ENCODE measurements at regions not wholly inside any gene's neighbourhood (a gene's known extent, or its start where the extent isn't known, plus 50 kb on each side); places are given as distances from the start of the nearest gene placed in this dataset.

DNA sequence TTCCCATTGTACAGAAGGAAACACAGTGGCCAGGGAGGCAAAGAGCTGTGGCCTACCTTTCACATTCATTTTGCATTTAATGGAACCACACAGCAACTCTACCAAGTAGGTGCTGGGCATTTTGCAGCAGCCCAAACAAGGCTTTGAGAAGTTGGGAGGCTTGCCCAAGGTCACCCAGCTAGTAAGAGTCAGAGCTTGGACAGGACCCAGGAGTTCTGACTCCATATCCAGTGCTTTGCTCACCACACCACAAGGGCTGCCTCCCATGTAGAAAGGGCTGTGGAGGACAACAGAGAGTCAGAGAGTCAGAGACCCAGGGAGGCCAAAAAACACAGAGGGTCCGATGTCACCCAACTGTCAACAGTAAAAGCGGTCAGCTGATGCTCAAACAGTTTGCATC, 400.2 kb downstream of the BCL11B start:
- TF ChIP-seq, protein P1, sequence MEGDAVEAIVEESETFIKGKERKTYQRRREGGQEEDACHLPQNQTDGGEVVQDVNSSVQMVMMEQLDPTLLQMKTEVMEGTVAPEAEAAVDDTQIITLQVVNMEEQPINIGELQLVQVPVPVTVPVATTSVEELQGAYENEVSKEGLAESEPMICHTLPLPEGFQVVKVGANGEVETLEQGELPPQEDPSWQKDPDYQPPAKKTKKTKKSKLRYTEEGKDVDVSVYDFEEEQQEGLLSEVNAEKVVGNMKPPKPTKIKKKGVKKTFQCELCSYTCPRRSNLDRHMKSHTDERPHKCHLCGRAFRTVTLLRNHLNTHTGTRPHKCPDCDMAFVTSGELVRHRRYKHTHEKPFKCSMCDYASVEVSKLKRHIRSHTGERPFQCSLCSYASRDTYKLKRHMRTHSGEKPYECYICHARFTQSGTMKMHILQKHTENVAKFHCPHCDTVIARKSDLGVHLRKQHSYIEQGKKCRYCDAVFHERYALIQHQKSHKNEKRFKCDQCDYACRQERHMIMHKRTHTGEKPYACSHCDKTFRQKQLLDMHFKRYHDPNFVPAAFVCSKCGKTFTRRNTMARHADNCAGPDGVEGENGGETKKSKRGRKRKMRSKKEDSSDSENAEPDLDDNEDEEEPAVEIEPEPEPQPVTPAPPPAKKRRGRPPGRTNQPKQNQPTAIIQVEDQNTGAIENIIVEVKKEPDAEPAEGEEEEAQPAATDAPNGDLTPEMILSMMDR (IDR thresholded peaks at IDR 0.05; ENCODE audit: insufficient read depth in 1 of 2, low read depth in 1 of 2, low read length in 1 of 2, severe bottlenecking in 1 of 2, unreplicated experiment in 1 of 2): no peak
- Mint-ChIP-seq H3K27ac (ENCODE audit: unreplicated experiment) (no peak overlapping the region), H3K4me3 (ENCODE audit: unreplicated experiment) (no peak overlapping the region), H3K36me3 (ENCODE audit: insufficient read depth, unreplicated experiment) (no peaks in the 10 kb centered on the region), H3K9me3 (ENCODE audit: unreplicated experiment) (no peaks in the 10 kb centered on the region), H3K27me3 (ENCODE audit: insufficient read depth, unreplicated experiment) (peaks cover 6% of the 10 kb centered on the region), H3K4me1 (ENCODE audit: low read depth, unreplicated experiment) (no peaks in the 10 kb centered on the region)
- no peaks in the 10 kb centered on the region for H3K36me3 ChIP-seq (ENCODE audit: control insufficient read depth, insufficient read depth, low read length)
- POLR2A ChIA-PET: no interaction called here
- H3K4me1 ChIP-seq: no peaks in the 10 kb centered on the region
- no TSS peak for BruUV-seq (replicated peaks)
- CTCF ChIA-PET: no interaction called here
- intact Hi-C loops (cut with micrococcal nuclease; ENCODE audit: unreplicated experiment): no loop called here
- DNase-seq: no peak
- no peak overlapping the region for H3K4me3 ChIP-seq (ENCODE audit: low read depth, low read length)
- no peaks in the 10 kb centered on the region for H3K27me3 ChIP-seq (replicated peaks; ENCODE audit: control insufficient read depth, insufficient read depth, low read length)
- no peaks in the 10 kb centered on the region for H3K9me3 ChIP-seq

DNA sequence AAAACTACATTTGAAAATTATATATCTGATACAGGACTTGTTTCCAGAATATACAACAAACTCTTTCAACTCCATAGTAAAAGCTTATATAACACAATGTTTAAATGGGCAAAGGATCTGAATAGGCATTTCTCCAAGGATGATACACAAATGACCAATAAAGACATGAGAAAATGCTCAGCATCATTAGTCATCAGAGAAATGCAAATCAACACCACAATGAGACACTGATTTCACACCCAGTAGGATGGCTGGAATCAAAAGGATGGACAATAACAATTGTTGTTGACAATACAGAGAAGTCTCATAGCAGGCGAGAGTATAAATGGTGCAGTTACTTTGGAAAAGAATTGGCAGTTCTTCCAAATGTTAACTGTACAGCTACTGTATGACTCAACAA, 394.9 kb downstream of the BCL11B start:
- TF ChIP-seq, protein P1 (IDR thresholded peaks at IDR 0.05; ENCODE audit: insufficient read depth in 1 of 2, low read depth in 1 of 2, low read length in 1 of 2, severe bottlenecking in 1 of 2, unreplicated experiment in 1 of 2): no peak
- no peak for DNase-seq
- ChIA-PET CTCF (no interaction called here), POLR2A (no interaction called here)
- Mint-ChIP-seq H3K4me1 (ENCODE audit: low read depth, unreplicated experiment) (no peaks in the 10 kb centered on the region), H3K36me3 (ENCODE audit: insufficient read depth, unreplicated experiment) (no peaks in the 10 kb centered on the region), H3K9me3 (ENCODE audit: unreplicated experiment) (peaks cover 9% of the 10 kb centered on the region), H3K27ac (ENCODE audit: unreplicated experiment) (no peak overlapping the region), H3K27me3 (ENCODE audit: insufficient read depth, unreplicated experiment) (peaks cover 6% of the 10 kb centered on the region), H3K4me3 (ENCODE audit: unreplicated experiment) (no peak overlapping the region)
- Histone ChIP-seq H3K9me3 (peaks cover 3% of the 10 kb centered on the region; the same call in 1 of the 2 replicates), H3K27me3 (replicated peaks; ENCODE audit: control insufficient read depth, insufficient read depth, low read length) (no peaks in the 10 kb centered on the region), H3K4me3 (ENCODE audit: low read depth, low read length) (no peak overlapping the region), H3K36me3 (ENCODE audit: control insufficient read depth, insufficient read depth, low read length) (no peaks in the 10 kb centered on the region), H3K4me1 (no peaks in the 10 kb centered on the region)
- intact Hi-C loops (cut with micrococcal nuclease; ENCODE audit: unreplicated experiment): no loop called here
- BruUV-seq (replicated peaks): no TSS peak

DNA sequence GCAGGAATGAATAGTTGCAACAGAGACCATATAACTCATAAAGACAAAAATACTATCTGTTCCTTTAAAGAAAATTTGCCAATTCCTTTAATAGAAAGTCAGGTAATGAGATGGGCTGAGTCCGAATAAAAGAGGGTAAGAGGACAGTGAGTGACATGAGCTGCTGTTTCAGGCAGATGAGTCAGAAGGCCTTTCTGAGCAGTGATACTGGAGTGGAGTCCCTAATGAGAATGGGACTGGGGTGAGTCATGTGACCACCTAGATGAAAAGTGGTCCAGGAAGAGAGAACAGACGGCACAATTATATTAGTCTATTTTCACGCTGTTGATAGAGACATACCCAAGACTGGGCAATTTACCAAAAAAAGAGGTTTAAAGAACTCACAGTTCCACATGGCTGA, 393.7 kb downstream of the BCL11B start:
- intact Hi-C loops (cut with micrococcal nuclease; ENCODE audit: unreplicated experiment): no loop called here
- H3K27ac Mint-ChIP-seq (ENCODE audit: unreplicated experiment): no peak overlapping the region

More for the DNA sequence above, 393.7 kb downstream of the BCL11B start:
- H3K36me3 ChIP-seq (ENCODE audit: control insufficient read depth, insufficient read depth, low read length): no peaks in the 10 kb centered on the region
- no peak overlapping the region for H3K4me3 ChIP-seq (ENCODE audit: low read depth, low read length)
- TF ChIP-seq, protein P1 (IDR thresholded peaks at IDR 0.05; ENCODE audit: insufficient read depth in 1 of 2, low read depth in 1 of 2, low read length in 1 of 2, severe bottlenecking in 1 of 2, unreplicated experiment in 1 of 2): no peak
- H3K9me3 Mint-ChIP-seq (ENCODE audit: unreplicated experiment): peaks cover 9% of the 10 kb centered on the region
- no TSS peak for BruUV-seq (replicated peaks)
- peaks cover 1% of the 10 kb centered on the region for H3K27me3 Mint-ChIP-seq (ENCODE audit: insufficient read depth, unreplicated experiment)
- peaks cover 3% of the 10 kb centered on the region; the same call in 1 of the 2 replicates for H3K9me3 ChIP-seq
- no peak for DNase-seq
- H3K4me1 ChIP-seq: no peaks in the 10 kb centered on the region
- no peaks in the 10 kb centered on the region for H3K4me1 Mint-ChIP-seq (ENCODE audit: low read depth, unreplicated experiment)
- ChIA-PET POLR2A (no interaction called here), CTCF (no interaction called here)
- H3K36me3 Mint-ChIP-seq (ENCODE audit: insufficient read depth, unreplicated experiment): no peaks in the 10 kb centered on the region
- no peaks in the 10 kb centered on the region for H3K27me3 ChIP-seq (replicated peaks; ENCODE audit: control insufficient read depth, insufficient read depth, low read length)
- no peak overlapping the region for H3K4me3 Mint-ChIP-seq (ENCODE audit: unreplicated experiment)

Measured in Caco-2 (cell line).